Neural crest cell (in vitro differentiated cells): ENCODE measurements at regions not wholly inside any gene's neighbourhood (a gene's known extent, or its start where the extent isn't known, plus 50 kb on each side); places are given as distances from the start of the nearest gene placed in this dataset.

ENCODE experiments used
- DNase-seq: peaks from one replicate; pipeline ENCODE4 v3.0.0; 2021; ENCODE audit warnings: low read depth, mixed read lengths, low spot score
- H3K27ac Mint-ChIP-seq: one replicate; pipeline ENCODE4 v1.8.0; 2021; ENCODE audit warnings: mild to moderate bottlenecking, mixed read lengths; ENCODE audit not compliant: unreplicated experiment
- H3K27me3 Mint-ChIP-seq: 2 replicates; pipeline ENCODE4 v1.8.0; 2021; ENCODE audit warnings: low read depth, mild to moderate bottlenecking, mixed read lengths
- H3K36me3 Mint-ChIP-seq: 2 replicates; pipeline ENCODE4 v1.8.0; 2021; ENCODE audit warnings: low read depth, mild to moderate bottlenecking, mixed read lengths
- H3K4me1 Mint-ChIP-seq: 2 replicates; pipeline ENCODE4 v1.8.0; 2021; ENCODE audit warnings: mixed read lengths
- H3K4me3 Mint-ChIP-seq: one replicate; pipeline ENCODE4 v1.8.0; 2021; ENCODE audit warnings: mild to moderate bottlenecking, mixed read lengths
- H3K9me3 Mint-ChIP-seq: 2 replicates; pipeline ENCODE4 v1.8.0; 2021; ENCODE audit warnings: mixed read lengths
- TF ChIP-seq, protein P1 (sequence below): fragments of 200-600 bp; sonication (generic); conservative IDR thresholded peaks from 2 replicates; pipeline ENCODE4 v1.5.0; 2021; ENCODE audit warnings: antibody characterized with exemption, mild to moderate bottlenecking

DNA sequence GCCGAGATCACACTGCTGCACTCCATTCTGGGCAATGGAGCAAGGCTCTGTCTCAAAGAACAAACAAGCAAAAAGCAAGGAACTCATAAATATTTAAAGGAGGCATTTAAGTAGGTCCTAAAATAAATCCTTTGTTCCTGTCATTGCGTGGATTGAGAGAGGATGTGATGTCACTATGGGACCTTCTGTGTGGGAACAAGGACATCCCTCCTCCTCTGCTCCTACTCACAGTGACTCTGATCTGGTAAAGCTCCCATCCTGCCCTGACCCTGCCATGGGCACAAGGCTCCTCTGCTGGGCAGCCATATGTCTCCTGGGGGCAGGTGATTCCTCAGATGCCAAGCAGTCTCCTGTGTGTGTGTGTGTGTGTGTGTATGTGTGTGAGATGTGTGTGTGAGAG is 74.1 kb upstream of the PRSS58 start:
- H3K9me3 Mint-ChIP-seq: no peaks in the 10 kb centered on the region
- H3K27me3 Mint-ChIP-seq: no peaks in the 10 kb centered on the region
- DNase-seq: no peak
- no peak overlapping the region for H3K4me3 Mint-ChIP-seq
- peaks cover 29% of the 10 kb centered on the region for H3K4me1 Mint-ChIP-seq
- H3K36me3 Mint-ChIP-seq: no peaks in the 10 kb centered on the region
- TF ChIP-seq, protein P1, sequence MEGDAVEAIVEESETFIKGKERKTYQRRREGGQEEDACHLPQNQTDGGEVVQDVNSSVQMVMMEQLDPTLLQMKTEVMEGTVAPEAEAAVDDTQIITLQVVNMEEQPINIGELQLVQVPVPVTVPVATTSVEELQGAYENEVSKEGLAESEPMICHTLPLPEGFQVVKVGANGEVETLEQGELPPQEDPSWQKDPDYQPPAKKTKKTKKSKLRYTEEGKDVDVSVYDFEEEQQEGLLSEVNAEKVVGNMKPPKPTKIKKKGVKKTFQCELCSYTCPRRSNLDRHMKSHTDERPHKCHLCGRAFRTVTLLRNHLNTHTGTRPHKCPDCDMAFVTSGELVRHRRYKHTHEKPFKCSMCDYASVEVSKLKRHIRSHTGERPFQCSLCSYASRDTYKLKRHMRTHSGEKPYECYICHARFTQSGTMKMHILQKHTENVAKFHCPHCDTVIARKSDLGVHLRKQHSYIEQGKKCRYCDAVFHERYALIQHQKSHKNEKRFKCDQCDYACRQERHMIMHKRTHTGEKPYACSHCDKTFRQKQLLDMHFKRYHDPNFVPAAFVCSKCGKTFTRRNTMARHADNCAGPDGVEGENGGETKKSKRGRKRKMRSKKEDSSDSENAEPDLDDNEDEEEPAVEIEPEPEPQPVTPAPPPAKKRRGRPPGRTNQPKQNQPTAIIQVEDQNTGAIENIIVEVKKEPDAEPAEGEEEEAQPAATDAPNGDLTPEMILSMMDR: no peak
- no peak overlapping the region for H3K27ac Mint-ChIP-seq

GRCh38 chr7:142329062-142329790 is 71.4 kb upstream of the PRSS58 start:
- TF ChIP-seq, protein P1: no peak
- H3K27ac Mint-ChIP-seq: peak overlapping the region; percentile 95
- no peaks in the 10 kb centered on the region for H3K9me3 Mint-ChIP-seq
- no peaks in the 10 kb centered on the region for H3K36me3 Mint-ChIP-seq
- H3K4me1 Mint-ChIP-seq: peaks cover 45% of the 10 kb centered on the region
- no peak overlapping the region for H3K4me3 Mint-ChIP-seq
- H3K27me3 Mint-ChIP-seq: no peaks in the 10 kb centered on the region
- DNase-seq: no peak

- Mint-ChIP-seq H3K27ac (peak overlapping the region; percentile 95), H3K4me3 (no peak overlapping the region), H3K27me3 (no peaks in the 10 kb centered on the region), H3K9me3 (no peaks in the 10 kb centered on the region), H3K4me1 (peaks cover 49% of the 10 kb centered on the region), H3K36me3 (no peaks in the 10 kb centered on the region)
- TF ChIP-seq, protein P1: no peak
- no peak for DNase-seq
Observed at GRCh38 chr7:142328551-142328950, 70.7 kb upstream of the PRSS58 start.

DNA sequence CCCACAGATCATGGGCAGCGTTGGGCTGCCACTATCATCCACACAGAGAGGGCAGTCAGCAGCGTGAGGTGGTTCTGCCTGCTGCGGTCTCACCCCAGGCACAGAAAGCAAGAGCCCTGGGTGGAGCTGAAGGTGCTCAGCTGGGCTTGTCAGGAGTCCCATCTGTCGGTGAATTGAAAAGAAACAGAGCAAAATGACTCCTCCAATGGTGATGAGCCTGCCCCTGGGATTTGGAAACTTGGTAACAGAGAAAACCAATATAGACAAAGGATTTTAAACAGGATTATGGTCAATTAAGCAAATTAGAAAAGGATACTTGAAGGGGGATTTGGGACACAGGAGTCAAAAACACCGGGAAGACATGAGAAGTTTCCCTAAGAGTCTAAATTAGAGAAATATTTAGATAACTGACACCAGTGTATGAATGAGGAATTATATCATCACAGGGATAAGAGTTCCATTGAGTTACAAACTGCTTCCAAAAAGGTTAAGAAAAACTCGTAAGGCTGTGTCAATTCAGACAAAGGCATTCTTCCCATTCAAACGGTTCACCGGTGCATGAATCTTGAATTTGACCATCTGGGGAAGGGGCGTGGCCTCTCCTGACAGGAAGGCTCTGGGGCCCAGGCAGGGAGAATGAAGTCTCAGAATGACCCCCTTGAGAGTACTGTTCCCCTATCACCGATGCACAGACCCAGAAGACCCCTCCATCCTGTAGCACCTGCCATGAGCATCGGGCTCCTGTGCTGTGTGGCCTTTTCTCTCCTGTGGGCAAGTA is 70.0 kb upstream of the PRSS58 start:
- no peaks in the 10 kb centered on the region for H3K36me3 Mint-ChIP-seq
- TF ChIP-seq, protein P1: no peak

GRCh38 chr7:142323706-142324105 is 65.8 kb upstream of the PRSS58 start:
- H3K27ac Mint-ChIP-seq: no peak overlapping the region
- no peaks in the 10 kb centered on the region for H3K36me3 Mint-ChIP-seq
- H3K4me3 Mint-ChIP-seq: no peak overlapping the region
- peaks cover 39% of the 10 kb centered on the region for H3K4me1 Mint-ChIP-seq
- DNase-seq: peak; percentile 57
- TF ChIP-seq, protein P1: peak; percentile 51
- H3K27me3 Mint-ChIP-seq: no peaks in the 10 kb centered on the region
- H3K9me3 Mint-ChIP-seq: no peaks in the 10 kb centered on the region

More for the DNA sequence above, 70.0 kb upstream of the PRSS58 start:
- peaks cover 51% of the 10 kb centered on the region for H3K4me1 Mint-ChIP-seq
- no peak for DNase-seq
- H3K4me3 Mint-ChIP-seq: peak overlapping the region; percentile 54
- no peaks in the 10 kb centered on the region for H3K27me3 Mint-ChIP-seq
- H3K9me3 Mint-ChIP-seq: no peaks in the 10 kb centered on the region
- H3K27ac Mint-ChIP-seq: peak overlapping the region; percentile 95
